Adrenal gland (tissue), 5 donors: ENCODE measurements at regions not wholly inside any gene's neighbourhood (a gene's known extent, or its start where the extent isn't known, plus 50 kb on each side); places are given as distances from the start of the nearest gene placed in this dataset.

ENCODE experiments used
- CTCF ChIP-seq, 6 experiments: fragments of 450-650 bp in 4 of 6; fragments of 200-600 bp in 2 of 6; sonication (generic) in 1 of 6; IDR thresholded peaks; 1 replicate in 5 of 6; 2 replicates in 1 of 6; pipeline versions ENCODE4 v1.5.1 to v1.8.0; 2016 to 2021; ENCODE audit warnings: antibody characterized with exemption in 6 of 6, mild to moderate bottlenecking in 2 of 6, moderate library complexity in 1 of 6
- POLR2A ChIP-seq, 2 donors: fragments of 450-650 bp; IDR thresholded peaks; one replicate each; pipeline ENCODE4 v1.6.1; 2017; ENCODE audit warnings: antibody characterized with exemption in 2 of 2, mild to moderate bottlenecking in 2 of 2, moderate library complexity in 1 of 2
- donor health status: DM: no; HTN: no; CAD: no.

- TF ChIP-seq CTCF (IDR thresholded peaks at IDR 0.05) = no peak
- TF ChIP-seq POLR2A (IDR thresholded peaks at IDR 0.05) = no peak
Observed at GRCh38 chr5:13246053-13246452, 698.4 kb downstream of the DNAH5 start.
